ENCODE measurements at regions not wholly inside any gene's neighbourhood (a gene's known extent, or its start where the extent isn't known, plus 50 kb on each side); places are given as distances from the start of the nearest gene placed in this dataset.

- H3K4me2 ChIP-seq (ENCODE audit: insufficient read depth in 1 of 2, low read depth in 2 of 2, low read length in 2 of 2), result no peak overlapping the region
- no peak overlapping the region for H3K4ac ChIP-seq (replicated peaks; ENCODE audit: insufficient read length, low read depth, low read length)
- no peak overlapping the region for H3K14ac ChIP-seq (ENCODE audit: insufficient read length)
- H2BK15ac ChIP-seq (ENCODE audit: low read length), result no peak overlapping the region
- H4K20me1 ChIP-seq (replicated peaks in 1 of 2; ENCODE audit: control insufficient read depth in 1 of 2, insufficient read depth in 2 of 2, low read length in 2 of 2), result no peaks in the 10 kb centered on the region
- H2AK5ac ChIP-seq (ENCODE audit: low read depth, low read length), result no peak overlapping the region
- no peaks in the 10 kb centered on the region for H3K36me3 ChIP-seq (ENCODE audit: control insufficient read depth in 2 of 4, insufficient read depth in 4 of 4, low read length in 3 of 4)
- H2BK5ac ChIP-seq (ENCODE audit: low read depth, low read length), result no peak overlapping the region
- no peak overlapping the region for H3K4me3 ChIP-seq (ENCODE audit: extremely low read depth in 1 of 4, insufficient read depth in 2 of 4, low read depth in 3 of 4, low read length in 4 of 4)
- H3K23ac ChIP-seq (ENCODE audit: insufficient read length), result no peak overlapping the region
- no peaks in the 10 kb centered on the region for H3K79me1 ChIP-seq (ENCODE audit: low read depth, low read length)
- H3K18ac ChIP-seq (ENCODE audit: extremely low read depth, low read length), result no peak overlapping the region
- no peak overlapping the region for H4K5ac ChIP-seq (ENCODE audit: insufficient read length, low read depth, low read length)
- no peak overlapping the region for H4K91ac ChIP-seq (replicated peaks; ENCODE audit: insufficient read length, low read length)
- no peak overlapping the region for H2BK20ac ChIP-seq (ENCODE audit: low read length)
- H3K56ac ChIP-seq (replicated peaks; ENCODE audit: insufficient read length, low read depth, low read length), result no peak overlapping the region
- H2BK12ac ChIP-seq (ENCODE audit: low read depth, low read length), result no peak overlapping the region
- H3K27ac ChIP-seq (ENCODE audit: low read depth, low read length), result no peak overlapping the region
- H3K79me2 ChIP-seq (ENCODE audit: control insufficient read depth in 1 of 2, insufficient read depth in 2 of 2, low read length in 2 of 2), result no peaks in the 10 kb centered on the region
- no peak overlapping the region for H2BK120ac ChIP-seq (replicated peaks; ENCODE audit: low read depth, low read length)
- H4K8ac ChIP-seq (ENCODE audit: extremely low read depth, insufficient read depth, low read length), result no peak overlapping the region
- H3K23me2 ChIP-seq (ENCODE audit: low read depth, low read length), result no peaks in the 10 kb centered on the region
- 0 out of 2 replicates have a peak overlapping the region, but pooled peaks have one; percentile 41 for H2AFZ ChIP-seq (ENCODE audit: low read length)
- POLR2A ChIA-PET (ENCODE audit: partially characterized antibody), result no interaction called here
- DNase-seq (ENCODE audit: low read depth in 1 of 2, low spot score in 2 of 2), result no peak
- FAIRE-seq, result no peak
- no peaks in the 10 kb centered on the region for H3K4me1 ChIP-seq (replicated peaks in 1 of 4; ENCODE audit: control insufficient read depth in 3 of 4, insufficient read depth in 4 of 4, low read length in 3 of 4)
- TF ChIP-seq FOSL1 (IDR thresholded peaks at IDR 0.05; ENCODE audit: insufficient read depth, low read depth, low read length), result no peak
- no peak for TF ChIP-seq RBBP5 (IDR thresholded peaks at IDR 0.05; ENCODE audit: borderline replicate concordance, low read depth, low read length)
- TF ChIP-seq EZH2 (IDR thresholded peaks at IDR 0.05; ENCODE audit: low read depth, low read length, severe bottlenecking), result no peak
- peaks cover 0 to 3% of the 10 kb centered on the region in 2 experiments; a peak in 1 of 4 replicates for H3K9me3 ChIP-seq (ENCODE audit: insufficient read depth in 2 of 2, low read depth in 1 of 2, low read length in 1 of 2)
- no peak overlapping the region for H3K9ac ChIP-seq (replicated peaks in 1 of 4; ENCODE audit: extremely low read depth in 1 of 4, low read depth in 3 of 4, low read length in 3 of 4)
- CTCF ChIA-PET (ENCODE audit: partially characterized antibody), result interaction anchor here (2.1 to 2.5 kb wide), 2 partner anchors 27 to 42 kb away, joined by 5 to 12 read pairs; no protein-coding TSS in a partner anchor
- no peaks in the 10 kb centered on the region for H3K27me3 ChIP-seq (replicated peaks in 1 of 4; ENCODE audit: control insufficient read depth in 3 of 4, extremely low read depth in 1 of 4, insufficient read depth in 3 of 4, low read length in 3 of 4)
- WGBS, 2 experiments (ENCODE audit: extremely low coverage in 1 of 2, insufficient coverage in 1 of 2, insufficient read length in 1 of 2, insufficient replicate concordance in 2 of 2, low coverage in 1 of 2, low lambda C conversion rate in 2 of 2, missing lambda C conversion rate in 1 of 2), result 92% methylated on average over 1 of the region's 1 CpG; no CpG with 5 or more reads in 1 of the 2 experiments
Measured at GRCh38 chr6:148137652-148138051, 205.0 kb upstream of the SASH1 start.

All from H1 (cell line).